ENCODE measurements at regions not wholly inside any gene's neighbourhood (a gene's known extent, or its start where the extent isn't known, plus 50 kb on each side); places are given as distances from the start of the nearest gene placed in this dataset.
"Not testable (repeated sequence)": the region's sequence is repeated elsewhere in the genome, so short reads cannot be mapped to it uniquely, and the experiment has no call there.

DNA sequence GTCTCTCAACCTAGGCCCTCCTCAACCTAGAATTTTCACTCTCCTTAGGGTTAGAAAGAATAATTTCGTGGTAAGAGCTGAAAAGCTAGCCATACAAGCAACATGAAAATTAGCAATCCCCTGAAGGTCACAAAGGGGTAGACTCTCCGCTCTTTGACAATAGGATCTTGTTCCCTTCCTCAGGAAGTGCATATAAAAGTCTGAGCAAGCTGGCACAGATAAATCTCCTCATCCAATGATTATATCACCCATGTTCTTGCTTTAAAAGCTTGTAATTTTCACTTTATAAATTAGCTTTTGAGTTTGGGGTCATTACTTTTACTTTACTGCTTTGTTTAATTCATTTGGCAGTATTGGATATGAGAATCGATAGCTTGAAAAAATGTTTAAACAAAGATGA lies 852.3 kb upstream of the CRIM1 start:
- TF ChIP-seq CTCF (IDR thresholded peaks at IDR 0.05), result no peak
- no peak overlapping the region for H3K27ac ChIP-seq
- no peak overlapping the region for H3K4me3 ChIP-seq
- no peak for DNase-seq (ENCODE audit: low spot score)

DNA sequence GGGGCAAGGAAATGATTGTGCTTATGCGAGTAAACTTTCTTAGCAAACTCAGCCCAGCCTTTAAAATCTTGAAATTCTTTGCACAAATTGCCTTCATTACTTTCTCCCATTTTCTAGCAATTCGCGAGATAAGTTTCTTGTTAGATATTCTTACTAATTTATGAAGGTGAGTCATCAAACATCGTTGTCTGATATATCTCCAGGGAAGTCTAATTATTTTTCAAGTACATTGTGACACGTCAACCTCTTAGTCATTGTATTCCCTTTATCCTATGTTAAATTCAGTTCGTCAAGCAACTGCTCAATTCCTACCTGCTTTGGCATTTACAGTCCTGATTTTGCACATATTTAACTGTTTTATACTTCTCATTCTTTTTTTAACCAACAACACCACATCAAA lies 854.5 kb upstream of the CRIM1 start:
- no peak for TF ChIP-seq CTCF (IDR thresholded peaks at IDR 0.05)
- Histone ChIP-seq H3K27ac (no peak overlapping the region), H3K4me3 (no peak overlapping the region)
- DNase-seq (ENCODE audit: low spot score), result no peak

- Histone ChIP-seq H3K27ac (no peak overlapping the region), H3K4me3 (no peak overlapping the region)
- no peak for DNase-seq (ENCODE audit: low spot score)
- no peak for TF ChIP-seq CTCF (IDR thresholded peaks at IDR 0.05)
Observed at GRCh38 chr2:35496022-35496421, 859.6 kb upstream of the CRIM1 start.

DNA sequence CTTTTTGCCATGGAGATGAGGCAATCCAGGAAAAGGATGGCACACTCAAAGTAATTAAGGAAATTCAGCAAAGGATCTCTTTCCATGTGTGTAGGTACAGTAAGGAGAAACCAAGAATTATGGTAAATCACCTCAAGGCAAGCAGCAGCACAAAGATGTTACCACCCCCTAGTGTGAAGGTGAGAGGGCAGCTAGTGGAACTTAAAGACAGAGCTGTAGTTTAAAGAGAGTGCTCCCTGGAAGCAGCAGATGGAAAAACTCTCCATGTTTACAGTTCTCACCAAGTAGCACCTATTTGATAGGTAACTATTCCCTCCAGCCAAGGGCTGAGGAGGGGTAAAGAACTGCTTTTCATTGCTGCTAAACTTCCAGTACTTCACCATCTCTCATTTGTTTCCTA lies 860.4 kb upstream of the CRIM1 start:
- TF ChIP-seq CTCF (IDR thresholded peaks at IDR 0.05), result no peak
- DNase-seq (ENCODE audit: low spot score), result no peak
- H3K27ac ChIP-seq, result no peak overlapping the region
- H3K4me3 ChIP-seq, result no peak overlapping the region

- DNase-seq (ENCODE audit: low spot score), result not testable (repeated sequence)
Observed at GRCh38 chr2:35478121-35478520, 877.5 kb upstream of the CRIM1 start.

DNA sequence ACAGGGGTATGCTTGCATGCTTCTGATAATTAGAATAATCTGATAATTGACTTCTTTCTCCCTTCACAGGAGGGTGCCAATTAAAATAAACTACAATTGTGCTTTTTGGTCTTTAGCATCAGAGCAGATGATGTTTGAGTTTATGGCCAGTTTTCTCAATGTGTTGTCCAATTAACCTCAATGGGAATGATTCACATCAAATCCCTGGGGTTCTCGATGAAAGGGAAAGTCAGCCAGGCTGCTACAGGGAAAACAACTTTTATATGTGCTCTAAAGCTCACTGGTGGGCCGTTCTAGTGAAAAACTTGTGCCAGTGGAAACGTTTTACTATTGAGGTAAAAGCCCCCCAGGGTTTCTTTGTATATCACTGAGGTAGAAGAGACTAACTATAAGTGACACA lies 887.3 kb upstream of the CRIM1 start:
- TF ChIP-seq CTCF (IDR thresholded peaks at IDR 0.05), result no peak
- H3K27ac ChIP-seq, result no peak overlapping the region
- no peak for DNase-seq (ENCODE audit: low spot score)
- no peak overlapping the region for H3K4me3 ChIP-seq

More at GRCh38 chr2:35478121-35478520, 877.5 kb upstream of the CRIM1 start:
- not testable (repeated sequence) for H3K4me3 ChIP-seq, H3K27ac ChIP-seq

GRCh38 chr2:35463805-35464596 lies 891.6 kb upstream of the CRIM1 start:
- no peak overlapping the region for H3K4me3 ChIP-seq
- DNase-seq (ENCODE audit: low spot score), result no peak
- H3K27ac ChIP-seq, result no peak overlapping the region
- TF ChIP-seq CTCF (IDR thresholded peaks at IDR 0.05), result no peak
